NT2/D1 (cell line): ENCODE measurements at regions not wholly inside any gene's neighbourhood (a gene's known extent, or its start where the extent isn't known, plus 50 kb on each side); places are given as distances from the start of the nearest gene placed in this dataset.

Experiments
- SUZ12 ChIP-seq: IDR thresholded peaks from 2 replicates; pipeline ENCODE4 v1.6.1; 2011; ENCODE audit not compliant: insufficient read length, insufficient read depth; ENCODE audit errors: extremely low read depth
- YY1 ChIP-seq: IDR thresholded peaks from 2 replicates; pipeline ENCODE4 v1.6.1; 2011; ENCODE audit not compliant: insufficient read length, insufficient read depth
- ZNF274 ChIP-seq: IDR thresholded peaks from 2 replicates; pipeline ENCODE4 v1.6.1; 2011; ENCODE audit warnings: mild to moderate bottlenecking, low read depth, low read length

DNA sequence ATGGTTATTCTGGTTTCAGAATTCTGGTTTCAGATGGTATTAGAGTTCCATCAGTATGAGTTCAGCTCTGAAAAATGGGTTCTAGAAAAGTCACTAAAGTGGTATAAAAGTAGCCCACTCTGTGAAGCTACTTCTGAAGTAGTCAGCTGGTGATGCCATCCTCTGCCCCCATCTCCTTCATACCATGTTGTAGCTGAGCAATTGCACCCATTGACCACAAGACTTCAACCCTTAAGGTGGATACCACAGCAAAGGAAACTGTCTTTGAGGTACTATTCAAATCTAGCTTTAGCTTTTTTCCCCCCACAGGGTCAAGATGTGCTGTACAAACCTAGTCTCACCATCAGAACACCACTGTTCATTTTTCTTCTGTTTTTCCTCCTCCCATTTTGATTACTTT, 444.9 kb downstream of the DMAC1 start:
- TF ChIP-seq ZNF274: no peak
- TF ChIP-seq YY1: no peak
- TF ChIP-seq SUZ12: no peak
